SKM-1 treated with dmso at 0.1 percent for 144 hours (cell line): ENCODE measurements at regions not wholly inside any gene's neighbourhood (a gene's known extent, or its start where the extent isn't known, plus 50 kb on each side); places are given as distances from the start of the nearest gene placed in this dataset.
"Not testable (repeated sequence)": the region's sequence is repeated elsewhere in the genome, so short reads cannot be mapped to it uniquely, and the experiment has no call there.

ENCODE experiments used
- DNase-seq: peaks from one replicate; lab custom pipeline; 2025; ENCODE audit not compliant: unreplicated experiment; lab: John Stamatoyannopoulos, UW

DNA sequence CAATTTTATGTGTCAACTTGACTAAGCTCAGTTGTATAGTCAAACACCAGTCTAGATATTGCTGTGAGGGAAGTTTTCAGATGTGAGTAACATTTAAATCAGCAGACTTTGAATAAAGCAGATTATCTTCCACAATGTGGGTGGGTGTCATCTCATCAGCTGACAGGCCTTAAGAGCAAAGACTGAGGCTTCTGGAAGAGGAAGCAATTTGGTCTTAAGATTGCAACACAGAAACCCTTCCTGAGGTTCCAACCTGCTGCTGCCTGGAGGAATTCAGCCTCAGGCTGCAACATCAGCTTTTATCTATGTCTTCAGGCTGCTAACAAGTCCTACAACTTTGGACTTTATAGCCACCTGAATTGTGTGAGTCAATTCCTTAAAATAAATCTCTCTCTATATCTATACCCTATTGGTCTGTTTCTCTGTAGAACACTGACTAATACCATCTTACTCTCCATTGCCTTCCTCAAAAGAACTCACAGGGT lies 277.2 kb upstream of the PLET1 start:
- DNase-seq: peak; percentile 43

DNA sequence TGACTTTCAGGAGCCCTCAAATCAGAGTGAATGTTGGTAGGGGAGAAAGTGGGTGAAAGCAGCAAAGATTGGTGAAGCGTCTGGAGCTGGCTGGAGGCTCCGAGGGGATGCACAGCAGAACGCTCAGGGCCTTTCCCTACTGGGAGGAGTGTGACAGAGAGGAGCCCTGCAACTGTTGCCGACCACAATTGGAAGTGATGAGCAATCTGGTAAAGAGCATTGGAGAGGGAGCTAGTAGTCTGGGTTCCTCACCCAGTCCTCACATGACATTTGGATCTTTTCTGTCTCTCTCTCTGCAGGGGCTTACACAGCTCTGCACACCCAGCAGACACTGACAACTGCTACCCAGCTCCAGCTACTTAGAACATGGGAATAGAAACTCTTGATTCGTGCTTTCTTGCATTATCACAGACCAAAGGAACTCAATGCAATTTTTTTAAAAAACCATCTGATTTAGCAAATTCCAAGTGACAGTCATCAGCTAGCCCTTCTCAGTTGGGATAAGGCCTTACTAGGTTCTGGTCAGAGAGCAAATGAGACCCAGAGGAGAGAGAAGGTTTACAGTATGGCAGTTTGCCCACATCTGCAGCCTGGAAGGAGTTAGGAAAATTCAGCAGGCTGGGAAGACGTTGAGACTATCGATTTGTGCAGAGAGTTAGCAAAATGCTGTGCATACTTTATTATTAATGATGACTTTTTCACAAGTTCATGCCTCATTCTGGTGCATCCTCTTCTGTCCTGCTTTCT lies 278.0 kb upstream of the PLET1 start:
- DNase-seq: no peak

DNA sequence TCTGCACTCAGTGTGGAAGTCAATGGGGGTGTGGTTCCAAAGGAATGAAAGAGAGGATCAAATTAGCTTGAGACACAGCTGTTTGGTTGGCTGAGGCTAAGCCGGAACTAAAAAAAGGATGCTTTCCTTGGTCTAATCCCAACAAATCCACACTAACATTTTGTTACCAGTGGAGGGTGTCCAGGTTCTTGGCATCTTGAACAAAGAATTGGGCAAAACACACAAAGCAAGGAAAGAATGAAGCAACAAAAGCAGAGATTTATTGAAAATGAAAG lies 278.6 kb upstream of the PLET1 start:
- not testable (repeated sequence) for DNase-seq

DNA sequence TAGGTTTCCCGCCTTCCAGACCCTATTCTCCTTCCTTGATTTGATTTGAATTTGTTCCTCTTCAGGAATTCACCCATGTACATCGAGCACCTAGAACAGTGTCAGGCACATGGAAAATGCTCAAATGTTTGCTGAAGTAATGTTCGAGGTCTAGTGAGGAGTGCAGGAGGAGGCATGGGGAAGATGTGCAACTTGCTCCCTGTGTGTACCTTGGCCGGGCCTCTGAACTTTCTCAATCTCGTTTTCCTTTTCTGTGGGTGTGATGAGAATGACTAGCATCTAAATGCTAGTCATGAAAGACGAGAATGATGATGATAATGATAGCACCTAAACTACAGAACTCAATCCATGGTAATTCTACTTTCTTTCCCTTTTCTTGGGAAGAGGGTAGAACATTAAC lies 279.1 kb upstream of the PLET1 start:
- DNase-seq: no peak

DNA sequence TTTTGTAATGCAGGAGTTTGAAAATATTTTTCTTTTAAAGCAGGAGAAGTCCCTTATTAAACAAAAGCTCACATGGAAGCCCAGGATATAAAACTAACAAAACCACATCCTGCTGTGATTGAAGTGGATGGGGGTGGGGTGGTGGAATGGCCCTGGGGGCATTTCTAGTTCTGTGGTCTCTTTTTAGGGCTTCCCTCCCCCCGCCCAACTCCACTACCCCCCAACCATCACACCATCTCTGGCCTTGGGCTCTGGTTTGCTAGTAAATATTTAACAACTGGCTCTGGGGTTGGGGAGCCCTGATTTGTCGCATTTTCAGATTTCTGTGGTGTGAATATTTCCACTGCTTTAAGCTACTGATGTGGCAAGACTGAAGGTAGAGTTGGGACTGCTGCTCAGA lies 279.6 kb upstream of the PLET1 start:
- DNase-seq: no peak

DNA sequence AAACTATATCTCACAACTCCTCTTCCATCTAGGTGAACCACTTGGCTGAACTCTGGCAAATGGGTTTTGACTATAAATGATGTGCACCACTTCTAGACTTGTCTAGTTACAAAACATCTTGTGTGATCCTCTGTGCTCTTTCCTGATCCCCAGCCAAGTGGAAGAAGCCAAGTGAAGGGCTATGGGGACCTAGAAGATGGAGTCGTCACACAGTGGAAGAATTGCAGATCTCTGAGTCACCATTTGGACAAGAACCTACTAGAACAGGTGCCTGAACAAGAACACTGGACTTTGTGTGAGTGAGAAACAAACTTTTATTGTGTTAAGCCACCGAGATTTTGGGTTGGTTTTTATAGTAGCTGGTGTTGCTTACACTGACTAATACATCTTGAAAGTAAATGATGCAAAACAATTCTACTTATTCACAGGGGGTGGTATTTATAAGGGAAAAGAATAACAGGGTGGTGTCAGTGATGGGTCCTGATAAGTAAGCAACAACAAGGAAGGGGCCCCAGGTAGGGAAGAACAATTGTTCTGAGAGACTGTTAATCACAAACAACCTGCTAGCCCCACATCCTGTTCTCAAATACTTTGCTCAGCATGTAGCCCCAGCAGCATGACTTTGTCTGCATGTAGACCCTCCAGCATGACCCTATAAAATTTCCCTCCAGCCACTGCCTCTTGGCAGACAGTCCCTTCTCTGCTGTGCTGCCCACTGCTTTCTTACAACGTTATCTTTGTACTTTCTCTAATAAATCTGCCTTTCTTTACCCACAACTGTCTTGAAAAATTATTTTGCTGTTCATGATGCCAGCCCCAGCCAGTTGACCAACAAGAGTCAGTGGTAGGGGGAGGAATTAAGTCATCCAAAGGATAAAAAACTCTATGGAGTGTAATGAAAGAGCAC lies 280.7 kb upstream of the PLET1 start:
- DNase-seq: no peak

DNA sequence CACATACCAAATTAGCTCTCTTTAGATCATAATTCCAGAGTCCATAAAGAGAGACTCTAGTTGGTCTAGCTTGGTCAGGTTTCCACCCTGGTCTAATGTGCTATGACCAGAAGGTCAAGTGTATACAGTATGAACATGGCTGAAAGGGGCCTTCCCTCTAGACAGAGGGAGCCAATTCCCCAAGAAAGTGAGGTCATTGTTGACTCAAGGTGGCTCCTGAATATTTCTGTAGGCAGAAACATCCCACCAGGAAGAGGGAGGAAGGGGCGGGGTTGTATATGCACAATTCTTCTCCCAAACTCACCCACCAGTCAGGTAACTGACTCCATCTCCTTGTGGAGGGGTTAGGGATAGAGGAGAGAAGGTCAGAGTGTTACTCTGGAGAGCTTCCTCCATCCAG lies 281.8 kb upstream of the PLET1 start:
- DNase-seq: no peak

DNA sequence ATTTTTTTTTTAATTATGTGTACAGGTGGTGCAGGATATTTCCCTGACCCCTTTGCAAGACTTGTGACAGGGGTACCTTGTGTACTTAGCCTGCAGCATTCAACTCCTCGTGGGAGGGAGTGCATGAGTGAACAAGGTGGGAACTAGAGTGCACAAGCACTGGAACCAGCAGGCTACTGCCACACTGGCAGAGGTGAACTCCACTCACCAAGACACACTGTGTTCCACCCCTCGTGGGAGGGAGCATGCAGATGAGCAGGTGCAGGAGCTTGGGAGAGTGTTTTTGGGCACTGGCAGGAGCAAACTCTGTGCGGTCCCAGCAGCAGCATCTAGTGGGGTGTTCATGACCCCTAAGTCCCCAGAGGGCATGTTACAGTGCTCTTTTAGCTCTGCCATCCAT lies 282.7 kb upstream of the PLET1 start:
- DNase-seq: no peak

DNA sequence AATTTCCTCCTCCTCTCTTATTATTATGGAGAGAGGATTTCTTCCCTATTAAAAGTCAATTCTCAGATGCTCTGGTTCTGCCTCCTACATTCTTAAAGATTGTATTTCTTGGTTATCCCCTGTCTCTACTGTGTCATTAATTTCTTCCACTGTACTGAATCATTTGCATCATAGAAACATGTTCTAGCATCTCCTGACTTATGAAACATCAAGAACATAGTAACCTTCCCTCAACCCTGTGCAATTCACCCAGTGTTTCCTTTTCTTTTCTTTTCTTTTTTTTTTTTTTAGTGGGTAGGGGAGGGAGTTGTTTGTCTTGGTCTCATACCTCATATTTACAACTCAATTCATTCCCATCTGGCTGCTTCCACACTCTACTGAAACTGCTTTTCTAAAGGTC lies 288.0 kb upstream of the PLET1 start:
- no peak for DNase-seq

DNA sequence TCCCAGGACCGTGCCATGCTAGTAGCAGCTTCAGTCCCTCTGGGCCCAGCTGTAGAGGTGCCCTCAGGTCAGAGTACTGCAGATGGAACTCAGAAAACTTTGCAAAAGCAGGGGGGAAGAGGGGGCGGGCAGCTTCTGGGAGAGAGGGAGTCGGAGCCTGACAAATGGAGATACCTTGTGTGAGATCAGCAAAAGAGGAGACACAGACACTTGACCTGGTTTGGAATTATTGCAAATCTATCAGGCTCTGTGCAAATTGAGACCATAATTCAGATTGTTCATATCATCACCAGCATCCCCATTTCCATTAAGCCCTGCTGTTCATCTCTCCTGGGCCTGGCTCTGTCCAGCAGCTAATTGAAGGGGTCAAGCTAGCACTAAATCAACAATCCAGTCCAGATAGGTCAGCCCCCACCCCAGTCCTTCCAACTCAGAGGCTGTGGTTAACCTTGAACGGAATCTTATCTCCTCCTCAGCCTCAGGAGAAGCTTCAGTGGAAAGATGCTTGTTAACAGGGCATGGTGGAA lies 292.6 kb upstream of the PLET1 start:
- DNase-seq: no peak

DNA sequence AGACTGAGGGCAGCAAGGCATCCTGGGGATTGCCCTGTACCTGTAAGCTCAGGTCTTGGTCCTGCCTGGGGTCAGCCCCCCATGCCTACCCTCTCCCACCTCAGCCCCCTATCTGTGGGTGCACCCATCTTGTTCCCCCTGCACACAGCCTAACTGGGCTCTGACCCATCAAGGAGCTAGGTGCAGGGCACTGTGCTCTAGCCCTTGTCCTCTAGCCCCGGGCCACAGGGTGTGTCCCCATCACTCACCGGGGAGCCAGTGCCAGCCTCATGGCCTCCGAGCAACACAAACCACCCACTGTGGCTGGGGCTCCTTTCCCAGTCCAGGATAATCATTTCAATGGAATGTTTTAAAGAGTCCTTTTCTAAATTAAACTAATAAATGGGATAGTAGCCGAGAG lies 293.9 kb upstream of the PLET1 start:
- DNase-seq: no peak

DNA sequence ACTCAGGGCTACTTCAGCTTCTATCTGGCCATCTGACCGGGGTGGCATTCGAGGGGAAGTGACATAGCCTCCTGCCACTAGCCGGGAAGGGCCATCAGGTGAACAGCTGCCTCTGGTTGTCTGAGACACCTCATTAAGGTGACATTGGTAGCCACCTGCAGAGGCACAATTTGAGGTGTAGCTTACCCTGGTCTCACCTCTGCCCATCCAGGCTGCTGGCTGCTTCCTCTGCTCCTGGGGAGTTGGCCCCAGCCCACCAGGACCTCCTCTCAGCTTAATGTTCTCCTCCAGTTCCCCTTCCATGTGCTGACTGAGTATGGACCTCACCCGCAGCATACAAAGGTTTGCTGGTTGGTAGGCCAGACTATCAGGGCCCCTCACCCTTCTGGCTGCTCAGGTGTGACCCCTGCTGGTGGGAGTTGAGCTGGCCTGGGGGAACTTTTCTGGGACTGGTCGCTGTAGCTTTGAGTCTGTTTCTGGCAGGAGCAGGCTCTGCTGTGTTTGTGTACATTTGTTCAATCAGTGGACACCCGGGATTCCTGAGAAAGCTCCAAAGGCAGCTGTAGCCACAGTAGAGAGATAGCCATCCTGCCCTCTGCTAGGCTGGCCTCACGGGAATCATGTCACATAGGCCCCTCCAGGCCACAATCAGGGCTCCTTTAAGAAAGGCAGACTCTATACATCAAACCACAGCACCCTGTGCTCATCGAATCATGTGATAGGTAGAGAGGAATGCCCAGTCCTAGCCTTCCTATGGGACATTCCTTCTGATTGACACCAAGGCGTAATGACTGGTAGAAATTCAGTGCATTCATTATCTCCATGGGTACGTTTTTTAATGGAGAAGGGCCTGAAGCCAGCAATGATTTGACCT lies 295.1 kb upstream of the PLET1 start:
- DNase-seq: peak; percentile 17

DNA sequence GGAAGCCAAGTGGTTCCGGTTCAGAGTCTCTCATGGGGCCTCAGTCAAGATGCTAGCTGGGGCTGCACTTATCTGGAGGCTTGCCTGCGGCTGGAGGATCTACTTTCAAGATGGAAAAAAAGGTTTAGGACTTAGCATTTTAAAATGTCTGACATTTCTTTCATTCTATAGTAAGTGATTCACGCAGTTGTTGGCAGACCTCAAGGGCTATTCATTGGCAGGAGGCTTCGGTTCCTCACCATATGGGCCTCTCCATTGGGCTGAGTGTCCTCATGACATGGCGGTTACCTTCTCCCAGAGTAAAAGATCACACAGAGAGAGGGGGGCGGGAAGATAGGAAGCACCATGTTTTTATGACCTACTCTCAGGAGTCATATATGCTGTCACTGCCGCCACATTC lies 298.0 kb upstream of the PLET1 start:
- no peak for DNase-seq

DNA sequence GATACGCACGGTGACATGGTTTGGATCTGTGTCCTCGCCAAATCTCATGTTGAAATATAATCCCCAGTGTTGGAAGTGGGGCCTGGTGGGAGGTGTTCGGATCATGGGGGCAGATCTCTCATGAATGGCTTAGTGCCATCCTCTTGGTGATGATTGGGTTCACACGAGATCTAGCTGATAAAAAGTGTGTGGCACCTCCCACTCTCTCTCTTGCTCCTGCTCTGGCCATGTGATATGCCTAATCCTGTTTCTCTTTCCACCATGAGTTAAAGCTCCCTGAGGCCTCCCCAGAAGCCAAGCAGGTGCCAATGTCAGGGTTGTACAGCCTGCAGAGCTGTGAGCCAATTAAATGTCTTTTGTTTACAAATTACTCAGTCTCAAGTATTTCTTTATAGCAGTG lies 303.1 kb upstream of the PLET1 start:
- no peak for DNase-seq

DNA sequence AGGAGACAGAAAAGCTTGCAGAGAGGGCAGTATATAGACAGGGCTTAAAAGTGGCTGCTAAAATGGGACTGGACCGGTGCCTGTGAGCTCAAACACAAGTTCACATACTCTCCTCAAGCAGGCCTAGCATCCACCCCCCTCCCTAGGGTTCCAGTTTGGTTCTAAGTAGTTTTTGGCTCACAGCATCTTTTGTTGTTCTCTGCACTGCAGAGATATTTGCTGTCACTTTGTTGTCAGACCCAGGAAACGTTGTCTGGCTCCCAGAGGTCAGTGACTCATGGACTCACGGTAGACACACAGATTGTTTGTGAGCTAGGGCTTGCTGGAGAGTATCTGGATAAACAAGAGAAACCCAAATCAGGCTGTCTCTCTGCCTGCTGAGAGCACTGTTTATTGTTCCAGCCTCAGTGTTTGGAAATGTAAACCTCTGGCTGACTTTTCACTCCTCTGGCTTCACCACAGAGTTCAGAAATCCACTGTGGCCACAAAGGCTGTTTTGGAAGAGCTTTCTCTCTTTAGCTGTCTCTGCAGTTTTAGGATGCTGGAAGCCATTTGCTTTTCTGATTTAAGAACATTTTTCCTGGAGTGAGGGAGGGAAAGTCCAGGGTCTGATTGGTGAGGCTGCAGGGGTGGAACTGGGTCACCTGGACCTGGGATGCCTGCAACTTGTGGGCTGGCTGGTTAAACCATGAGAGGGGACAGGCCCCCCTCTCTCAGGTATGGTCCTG lies 303.7 kb upstream of the PLET1 start:
- no peak for DNase-seq

DNA sequence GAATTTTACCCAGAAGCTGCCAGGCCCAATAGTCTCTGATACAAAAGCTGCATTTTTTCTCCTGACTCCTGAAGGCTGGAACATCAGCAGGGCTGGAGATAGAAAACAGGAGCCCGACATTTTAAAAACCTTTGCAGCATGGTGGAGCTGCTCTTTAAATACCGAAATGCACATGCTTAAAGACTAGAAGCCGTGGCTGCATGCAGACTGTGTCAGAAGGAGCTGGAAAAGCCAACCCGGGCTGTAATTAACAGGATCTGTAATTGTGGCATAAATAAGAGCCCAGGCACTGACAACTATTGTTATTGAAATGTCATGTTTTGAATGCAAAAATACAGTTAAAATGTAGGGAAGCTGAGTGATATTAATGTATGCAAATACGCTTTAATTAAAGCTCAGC lies 304.9 kb upstream of the PLET1 start:
- DNase-seq: no peak

DNA sequence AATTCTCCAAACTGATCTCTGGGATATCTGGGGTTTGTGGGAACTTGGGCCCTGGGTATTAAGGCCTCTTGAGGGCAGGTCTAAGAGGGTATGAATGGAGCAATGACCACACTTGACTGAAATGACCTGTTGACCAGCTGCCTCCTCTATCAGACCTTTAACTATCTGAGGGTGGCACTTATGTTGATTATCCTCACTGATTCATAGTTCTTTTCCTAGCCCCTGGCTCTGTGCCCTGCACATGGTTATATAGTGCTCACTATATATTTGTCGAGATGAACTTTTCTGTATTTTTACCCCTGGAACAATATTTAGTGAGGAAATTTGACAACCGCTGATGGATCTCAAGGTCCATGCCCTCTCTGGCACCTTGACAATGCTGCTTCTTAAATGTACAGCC lies 305.5 kb upstream of the PLET1 start:
- no peak for DNase-seq

DNA sequence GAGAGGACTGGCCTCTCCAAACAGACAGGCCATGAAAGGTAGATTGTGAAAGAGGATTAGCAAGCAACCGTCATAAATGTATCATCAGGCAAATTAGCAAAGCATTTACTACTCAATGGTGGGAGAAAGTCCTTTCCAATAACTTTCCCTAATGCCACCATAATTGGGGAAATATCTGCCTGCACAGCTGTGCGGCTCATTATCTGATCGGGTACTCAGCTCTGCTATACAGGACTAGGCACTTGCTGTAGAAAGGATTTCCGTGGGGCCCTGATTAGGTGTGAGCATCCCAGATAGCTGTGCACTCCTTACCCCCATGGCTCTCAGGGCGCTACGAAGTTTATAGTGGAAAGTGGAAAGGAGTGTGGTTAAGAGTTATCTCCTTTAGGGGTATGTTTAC lies 309.7 kb upstream of the PLET1 start:
- DNase-seq: no peak

DNA sequence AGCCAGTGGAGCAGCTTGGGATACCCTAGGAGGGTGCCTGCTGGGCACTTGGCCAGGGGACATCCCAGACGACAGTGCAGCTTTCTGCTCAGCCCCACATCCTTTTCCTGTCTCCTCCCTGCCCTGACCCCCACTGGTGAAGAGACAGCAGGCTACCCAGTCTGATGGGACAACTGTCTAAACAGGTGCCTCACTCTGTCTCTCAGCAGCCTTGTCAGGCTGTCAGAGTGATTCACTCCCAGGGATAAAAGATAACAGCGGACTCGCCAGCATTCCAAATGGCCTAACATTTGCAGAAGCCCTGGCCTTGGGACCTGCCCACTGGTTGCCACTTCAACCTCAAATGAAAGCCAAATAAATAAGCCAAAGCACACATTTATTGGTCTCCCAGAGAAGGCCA lies 318.6 kb upstream of the PLET1 start:
- no peak for DNase-seq

DNA sequence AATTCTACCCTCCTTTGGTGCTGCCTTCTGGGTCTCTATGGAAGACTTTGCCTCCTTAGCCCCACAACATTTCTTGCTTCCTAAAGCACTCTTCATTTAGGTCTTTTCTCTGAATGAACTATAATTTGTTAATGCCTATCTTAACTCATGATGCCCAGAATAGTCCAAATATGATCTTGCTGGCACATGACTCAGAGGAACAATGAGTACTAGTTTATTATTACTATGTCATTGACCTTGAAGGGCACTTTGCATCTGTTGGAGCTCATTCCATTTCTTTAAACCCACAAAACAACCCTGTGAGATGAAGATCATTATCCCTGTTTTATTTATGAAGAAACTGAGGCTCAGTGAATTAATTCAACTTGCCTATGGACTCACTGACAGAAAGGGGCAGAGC lies 320.2 kb upstream of the PLET1 start:
- DNase-seq: no peak

DNA sequence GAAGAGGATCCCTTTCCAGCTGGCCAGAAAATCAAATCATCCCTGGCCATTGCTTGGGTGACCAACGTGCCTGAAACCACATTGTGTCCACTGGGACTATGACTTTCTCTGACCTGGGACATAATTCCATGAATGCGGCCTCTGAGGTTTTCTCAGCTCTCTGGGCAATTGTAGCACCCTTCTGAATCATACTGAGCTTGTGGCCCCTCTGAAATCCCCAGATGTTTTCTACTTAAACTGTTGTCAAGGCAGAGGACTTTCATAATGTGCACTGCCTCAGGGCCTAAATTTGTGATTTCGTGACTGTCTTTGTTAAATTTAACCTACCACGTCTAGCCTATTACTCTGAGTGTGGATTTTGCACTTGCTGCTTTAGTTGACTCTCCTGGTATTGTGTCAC lies 321.1 kb upstream of the PLET1 start:
- DNase-seq: no peak
